ENCODE measurements at regions not wholly inside any gene's neighbourhood (a gene's known extent, or its start where the extent isn't known, plus 50 kb on each side); places are given as distances from the start of the nearest gene placed in this dataset.

DNA sequence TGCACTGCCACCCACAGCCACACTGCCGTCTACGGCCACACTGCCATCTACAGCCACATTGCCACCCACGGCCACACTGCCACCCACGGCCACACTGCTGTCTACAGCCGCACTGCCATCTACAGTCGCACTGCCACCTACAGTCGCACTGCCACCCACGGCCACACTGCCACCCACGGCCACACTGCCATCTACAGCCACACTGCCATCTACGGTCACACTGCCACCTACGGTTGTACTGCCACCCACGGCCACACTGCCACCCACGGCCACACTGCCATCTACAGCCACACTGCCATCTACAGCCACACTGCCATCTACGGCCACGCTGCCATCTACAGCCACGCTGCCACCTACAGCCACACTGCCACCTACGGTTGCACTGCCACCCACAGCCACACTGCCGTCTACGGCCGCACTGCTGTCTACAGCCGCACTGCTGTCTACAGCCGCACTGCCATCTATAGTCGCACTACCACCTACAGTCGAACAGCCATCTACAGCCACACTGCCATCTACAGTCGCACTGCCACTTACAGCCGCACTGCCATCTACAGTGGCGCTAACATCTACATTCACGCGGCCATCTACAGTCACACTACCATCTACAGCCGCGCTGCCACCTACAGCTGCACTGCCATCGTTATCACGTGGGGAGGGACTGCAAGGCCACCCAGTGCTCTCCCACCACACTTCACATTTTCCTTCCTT, 154.6 kb upstream of the AFDN start:
- H3K4me2 ChIP-seq, result no peak overlapping the region
- H3K27ac ChIP-seq, result no peak overlapping the region
- no peaks in the 10 kb centered on the region for H3K27me3 ChIP-seq
- no peaks in the 10 kb centered on the region for H3K79me2 ChIP-seq
- no peak for DNase-seq (ENCODE audit: low spot score)
- H3K9me2 ChIP-seq (replicated peaks; ENCODE audit: insufficient read depth), result no peaks in the 10 kb centered on the region
- no peak for TF ChIP-seq EZH2 (IDR thresholded peaks at IDR 0.05; ENCODE audit: borderline replicate concordance)
- TF ChIP-seq EZH2phosphoT487 (IDR thresholded peaks at IDR 0.05; ENCODE audit: low read depth, severe bottlenecking, unreplicated experiment), result no peak
- TF ChIP-seq, protein P1, sequence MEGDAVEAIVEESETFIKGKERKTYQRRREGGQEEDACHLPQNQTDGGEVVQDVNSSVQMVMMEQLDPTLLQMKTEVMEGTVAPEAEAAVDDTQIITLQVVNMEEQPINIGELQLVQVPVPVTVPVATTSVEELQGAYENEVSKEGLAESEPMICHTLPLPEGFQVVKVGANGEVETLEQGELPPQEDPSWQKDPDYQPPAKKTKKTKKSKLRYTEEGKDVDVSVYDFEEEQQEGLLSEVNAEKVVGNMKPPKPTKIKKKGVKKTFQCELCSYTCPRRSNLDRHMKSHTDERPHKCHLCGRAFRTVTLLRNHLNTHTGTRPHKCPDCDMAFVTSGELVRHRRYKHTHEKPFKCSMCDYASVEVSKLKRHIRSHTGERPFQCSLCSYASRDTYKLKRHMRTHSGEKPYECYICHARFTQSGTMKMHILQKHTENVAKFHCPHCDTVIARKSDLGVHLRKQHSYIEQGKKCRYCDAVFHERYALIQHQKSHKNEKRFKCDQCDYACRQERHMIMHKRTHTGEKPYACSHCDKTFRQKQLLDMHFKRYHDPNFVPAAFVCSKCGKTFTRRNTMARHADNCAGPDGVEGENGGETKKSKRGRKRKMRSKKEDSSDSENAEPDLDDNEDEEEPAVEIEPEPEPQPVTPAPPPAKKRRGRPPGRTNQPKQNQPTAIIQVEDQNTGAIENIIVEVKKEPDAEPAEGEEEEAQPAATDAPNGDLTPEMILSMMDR (IDR thresholded peaks at IDR 0.05; ENCODE audit: poor library complexity), result no peak
- 93% methylated on average over 26 of the region's 33 CpGs for WGBS (ENCODE audit: low lambda C conversion rate, missing lambda C conversion rate)
- H3K4me3 ChIP-seq, result no peak overlapping the region
- no peaks in the 10 kb centered on the region for H3K9me3 ChIP-seq (ENCODE audit: low read depth)
- no peaks in the 10 kb centered on the region for H4K20me1 ChIP-seq (ENCODE audit: insufficient read depth, poor library complexity, severe bottlenecking)
- H2AFZ ChIP-seq, result no peak overlapping the region
- H3K36me3 ChIP-seq (replicated peaks; ENCODE audit: insufficient read depth, low read depth), result no peaks in the 10 kb centered on the region
- H3K4me1 ChIP-seq (ENCODE audit: insufficient read depth), result peaks cover 33% of the 10 kb centered on the region

DNA sequence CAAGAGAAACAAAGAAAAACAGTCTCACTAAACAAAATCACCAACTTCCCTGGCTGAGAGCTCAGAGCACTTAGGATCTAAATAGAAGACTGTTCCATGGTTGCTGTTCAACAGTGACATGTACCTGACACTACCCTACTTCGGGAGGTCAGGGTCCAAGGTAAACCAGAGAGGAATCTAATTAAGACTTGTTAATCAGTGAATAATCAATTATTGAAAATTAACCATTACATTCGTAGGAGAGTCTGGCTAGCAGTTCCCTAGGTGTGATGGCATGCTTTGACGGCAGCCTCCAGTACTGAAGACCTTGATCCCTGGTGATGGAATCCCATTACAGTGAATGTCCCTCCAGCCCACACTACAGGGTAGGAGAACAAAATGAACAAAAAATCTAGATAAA, 154.0 kb upstream of the AFDN start:
- WGBS (ENCODE audit: low lambda C conversion rate, missing lambda C conversion rate), result 93% methylated on average over 3 of the region's 3 CpGs
- Histone ChIP-seq H3K9me2 (replicated peaks; ENCODE audit: insufficient read depth) (no peaks in the 10 kb centered on the region), H3K27ac (no peak overlapping the region), H3K4me3 (no peak overlapping the region), H3K4me2 (no peak overlapping the region), H3K79me2 (no peaks in the 10 kb centered on the region), H3K36me3 (replicated peaks; ENCODE audit: insufficient read depth, low read depth) (no peaks in the 10 kb centered on the region), H3K9me3 (ENCODE audit: low read depth) (no peaks in the 10 kb centered on the region), H3K27me3 (no peaks in the 10 kb centered on the region), H3K4me1 (ENCODE audit: insufficient read depth) (peaks cover 39% of the 10 kb centered on the region), H2AFZ (no peak overlapping the region), H4K20me1 (ENCODE audit: insufficient read depth, poor library complexity, severe bottlenecking) (no peaks in the 10 kb centered on the region)
- TF ChIP-seq EZH2 (IDR thresholded peaks at IDR 0.05; ENCODE audit: borderline replicate concordance) (no peak), EZH2phosphoT487 (IDR thresholded peaks at IDR 0.05; ENCODE audit: low read depth, severe bottlenecking, unreplicated experiment) (no peak)
- TF ChIP-seq, protein P1 (IDR thresholded peaks at IDR 0.05; ENCODE audit: poor library complexity), result no peak
- no peak for DNase-seq (ENCODE audit: low spot score)

DNA sequence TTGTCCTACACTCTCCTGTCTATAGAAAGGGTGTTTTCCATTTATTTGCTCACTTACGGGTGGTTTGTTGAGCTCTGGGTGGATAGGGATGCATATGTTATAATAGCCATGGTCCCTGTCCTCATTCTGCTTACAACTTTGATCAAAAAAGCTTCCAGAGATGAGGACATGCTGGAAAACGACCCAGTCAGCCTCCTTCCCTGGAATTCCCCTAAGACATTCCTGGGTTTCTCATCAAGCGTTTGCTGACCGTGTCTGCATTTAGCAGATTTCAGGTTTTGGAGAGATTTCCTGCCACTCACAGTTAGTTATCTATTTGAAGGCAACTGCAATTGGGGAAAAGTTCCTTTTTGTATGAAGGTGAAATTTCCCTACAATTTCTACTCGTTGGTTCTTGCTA, 152.8 kb upstream of the AFDN start:
- Histone ChIP-seq H3K36me3 (replicated peaks; ENCODE audit: insufficient read depth, low read depth) (no peaks in the 10 kb centered on the region), H3K9me2 (replicated peaks; ENCODE audit: insufficient read depth) (no peaks in the 10 kb centered on the region)
- WGBS (ENCODE audit: low lambda C conversion rate, missing lambda C conversion rate), result 66% methylated on average over 5 of the region's 5 CpGs

More for the DNA sequence above, 152.8 kb upstream of the AFDN start:
- Histone ChIP-seq H3K27ac (no peak overlapping the region), H3K4me1 (ENCODE audit: insufficient read depth) (peaks cover 45% of the 10 kb centered on the region), H2AFZ (no peak overlapping the region), H3K9me3 (ENCODE audit: low read depth) (no peaks in the 10 kb centered on the region), H3K4me2 (no peak overlapping the region), H4K20me1 (ENCODE audit: insufficient read depth, poor library complexity, severe bottlenecking) (no peaks in the 10 kb centered on the region), H3K27me3 (no peaks in the 10 kb centered on the region), H3K79me2 (no peaks in the 10 kb centered on the region), H3K4me3 (no peak overlapping the region)
- DNase-seq (ENCODE audit: low spot score), result no peak
- TF ChIP-seq EZH2phosphoT487 (IDR thresholded peaks at IDR 0.05; ENCODE audit: low read depth, severe bottlenecking, unreplicated experiment) (no peak), EZH2 (IDR thresholded peaks at IDR 0.05; ENCODE audit: borderline replicate concordance) (no peak)
- TF ChIP-seq, protein P1 (IDR thresholded peaks at IDR 0.05; ENCODE audit: poor library complexity), result no peak

All from hepatocyte (in vitro differentiated cells).